NCI-H2107 treated with DMSO at 0.1 percent for 48 hours (cell line): ENCODE measurements at regions not wholly inside any gene's neighbourhood (a gene's known extent, or its start where the extent isn't known, plus 50 kb on each side); places are given as distances from the start of the nearest gene placed in this dataset.
"Not testable (repeated sequence)": the region's sequence is repeated elsewhere in the genome, so short reads cannot be mapped to it uniquely, and the experiment has no call there.

Experiments used
- DNase-seq: peaks from one replicate; lab custom pipeline; 2025; ENCODE audit not compliant: unreplicated experiment; lab: John Stamatoyannopoulos, UW

DNA sequence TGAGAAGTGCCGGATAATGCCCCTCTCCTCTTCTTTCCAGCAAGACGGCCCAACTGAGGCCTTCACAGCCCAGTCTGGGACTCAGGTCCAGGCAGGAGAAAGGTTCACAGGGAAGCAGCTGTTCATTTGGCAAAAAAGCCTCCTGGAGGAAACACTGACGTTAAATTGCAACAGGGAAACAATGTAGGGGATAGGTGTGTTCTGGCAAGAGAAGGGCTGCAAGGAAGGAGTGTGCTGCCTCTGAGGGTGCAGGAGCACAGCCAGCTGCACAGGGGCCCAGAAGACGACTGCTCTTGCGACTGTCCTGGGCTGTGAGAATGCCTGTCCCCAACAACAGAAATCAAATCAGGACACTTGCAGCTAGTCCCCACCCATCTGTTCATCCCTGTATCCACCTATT lies 70.6 kb upstream of the PMEPA1 start:
- DNase-seq, result no peak

DNA sequence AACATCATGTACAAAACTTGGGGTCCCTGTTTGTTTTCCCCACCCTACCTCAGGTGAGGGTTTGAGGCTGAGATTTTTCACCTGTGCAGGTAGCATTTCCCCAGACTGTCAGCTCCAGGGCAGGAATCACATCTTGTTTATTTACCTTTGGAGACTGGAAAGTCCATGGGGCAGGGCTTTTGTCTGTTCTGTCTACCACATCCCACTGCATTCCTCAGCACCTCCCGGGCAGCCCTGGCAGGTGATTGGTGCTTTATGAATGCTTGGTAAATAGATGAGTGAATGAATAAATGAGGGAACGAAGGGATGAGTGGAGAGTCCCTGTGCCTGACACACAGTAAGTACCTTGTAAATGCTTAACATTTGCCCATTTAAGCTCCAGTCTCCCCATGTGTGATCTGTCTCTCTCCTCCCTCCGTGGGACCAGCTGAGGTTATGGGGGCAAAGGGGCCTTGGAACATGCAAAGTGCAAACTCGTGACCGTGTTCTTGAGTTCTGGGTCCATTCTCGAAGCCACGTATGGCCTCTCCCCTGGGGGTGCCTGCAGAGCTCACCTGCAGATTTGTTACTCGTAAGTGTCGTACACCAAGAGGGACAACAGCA lies 69.7 kb upstream of the PMEPA1 start:
- no peak for DNase-seq

- no peak for DNase-seq
Measured at GRCh38 chr20:57777911-57778310, 68.1 kb upstream of the PMEPA1 start.

- no peak for DNase-seq
Measured at GRCh38 chr20:57774951-57775350, 65.1 kb upstream of the PMEPA1 start.

DNA sequence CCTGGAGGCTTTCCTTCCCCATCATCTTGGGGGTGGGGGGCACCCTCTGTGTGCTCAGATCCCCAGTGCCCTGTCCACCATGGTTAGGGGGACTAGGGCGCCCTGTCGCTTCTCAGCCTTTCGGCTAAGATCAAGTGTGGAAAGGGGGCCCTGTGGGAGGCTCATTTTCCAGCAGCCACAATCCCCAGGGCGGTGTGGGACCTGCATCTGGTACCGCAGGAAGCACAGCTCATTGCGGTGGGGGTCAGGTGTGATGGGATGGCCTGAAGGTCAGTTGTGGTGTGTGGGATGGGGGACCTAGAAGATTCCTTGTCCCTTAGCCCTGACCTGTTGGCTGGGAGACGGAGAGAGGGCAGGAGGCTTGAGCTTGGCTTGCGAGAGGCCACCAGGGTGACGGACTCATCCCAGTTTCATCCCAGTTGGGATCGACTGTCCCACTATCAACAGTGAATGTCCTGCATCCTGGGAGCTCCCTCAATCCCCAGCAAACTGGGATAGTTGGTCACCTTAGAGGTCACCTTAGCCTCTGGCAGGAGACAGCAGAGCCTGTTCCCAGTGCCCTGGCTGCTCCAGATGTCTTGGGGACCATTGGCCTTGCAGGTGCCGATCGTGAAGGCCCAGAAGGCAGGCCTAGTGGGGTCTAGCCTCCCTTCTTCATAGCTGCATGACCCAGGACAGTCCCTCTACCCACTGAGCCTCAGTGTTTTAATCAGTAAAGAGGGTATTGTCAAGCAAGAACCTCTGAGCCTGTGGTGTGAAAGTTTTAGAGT lies 64.5 kb upstream of the PMEPA1 start:
- DNase-seq, result no peak

DNA sequence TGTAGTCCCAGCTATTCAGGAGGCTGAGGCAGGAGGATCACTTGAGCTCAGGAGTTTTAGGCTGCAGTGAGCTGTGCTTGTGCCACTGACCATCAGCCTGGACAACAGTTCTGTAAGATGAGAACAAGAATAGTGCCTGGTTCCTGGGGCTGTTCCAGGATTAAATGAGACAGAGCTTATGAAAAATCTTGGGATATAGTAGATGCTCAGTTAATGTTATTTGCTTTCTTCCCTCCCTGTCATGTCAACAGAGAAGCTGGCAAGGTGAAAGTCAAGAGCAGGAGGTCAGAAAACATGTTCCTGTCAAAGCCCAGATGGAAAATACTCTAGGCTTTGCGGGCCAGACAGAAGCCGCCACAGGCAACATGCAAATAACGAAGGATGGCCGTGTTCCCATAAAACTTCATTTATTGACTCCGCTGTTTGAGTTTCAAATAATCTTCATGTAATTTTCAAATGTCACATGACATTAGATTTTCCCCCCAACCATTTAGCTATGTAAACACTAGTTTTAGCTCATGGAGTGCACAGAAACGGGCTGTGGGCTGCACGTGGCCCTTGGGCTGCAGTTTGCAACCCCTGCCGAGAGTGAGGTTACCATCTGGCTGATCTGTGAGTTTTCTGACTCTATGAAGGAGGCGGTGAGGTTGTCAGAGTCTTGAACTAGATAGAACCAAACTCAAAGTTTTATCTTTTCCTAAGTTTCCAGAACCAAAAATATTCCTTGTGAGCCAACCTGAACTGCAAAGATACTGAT lies 63.4 kb upstream of the PMEPA1 start:
- DNase-seq, result no peak

DNA sequence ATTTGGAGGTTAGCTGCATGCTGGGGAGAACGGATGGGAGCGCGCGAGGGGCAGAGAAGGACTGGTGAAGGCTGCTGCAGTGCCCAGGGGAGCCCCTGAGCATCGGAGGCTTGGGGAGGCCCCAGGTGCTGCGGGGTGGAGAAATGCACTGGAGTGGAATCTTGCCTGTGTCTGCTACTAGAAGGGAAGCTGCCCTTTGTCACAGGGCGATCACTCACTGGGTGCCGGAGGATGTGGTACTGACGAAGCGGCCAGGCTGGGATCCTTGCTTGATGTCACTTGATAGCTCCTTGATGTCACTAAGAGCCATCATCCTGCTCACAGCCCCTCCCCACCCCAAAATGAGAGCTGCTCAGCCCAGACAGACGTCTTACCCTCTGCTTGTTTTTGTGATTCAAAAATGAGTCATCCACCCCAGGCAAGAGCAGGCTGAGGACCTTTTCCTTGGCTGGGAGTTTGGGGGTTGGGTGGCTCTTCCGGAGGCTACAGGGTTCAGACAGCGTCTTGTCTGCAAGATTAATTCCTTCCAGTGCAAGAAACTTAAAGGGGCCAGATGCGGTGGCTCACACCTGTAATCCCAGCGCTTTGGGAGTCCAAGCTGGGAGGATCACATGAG lies 62.6 kb upstream of the PMEPA1 start:
- DNase-seq, result no peak

DNA sequence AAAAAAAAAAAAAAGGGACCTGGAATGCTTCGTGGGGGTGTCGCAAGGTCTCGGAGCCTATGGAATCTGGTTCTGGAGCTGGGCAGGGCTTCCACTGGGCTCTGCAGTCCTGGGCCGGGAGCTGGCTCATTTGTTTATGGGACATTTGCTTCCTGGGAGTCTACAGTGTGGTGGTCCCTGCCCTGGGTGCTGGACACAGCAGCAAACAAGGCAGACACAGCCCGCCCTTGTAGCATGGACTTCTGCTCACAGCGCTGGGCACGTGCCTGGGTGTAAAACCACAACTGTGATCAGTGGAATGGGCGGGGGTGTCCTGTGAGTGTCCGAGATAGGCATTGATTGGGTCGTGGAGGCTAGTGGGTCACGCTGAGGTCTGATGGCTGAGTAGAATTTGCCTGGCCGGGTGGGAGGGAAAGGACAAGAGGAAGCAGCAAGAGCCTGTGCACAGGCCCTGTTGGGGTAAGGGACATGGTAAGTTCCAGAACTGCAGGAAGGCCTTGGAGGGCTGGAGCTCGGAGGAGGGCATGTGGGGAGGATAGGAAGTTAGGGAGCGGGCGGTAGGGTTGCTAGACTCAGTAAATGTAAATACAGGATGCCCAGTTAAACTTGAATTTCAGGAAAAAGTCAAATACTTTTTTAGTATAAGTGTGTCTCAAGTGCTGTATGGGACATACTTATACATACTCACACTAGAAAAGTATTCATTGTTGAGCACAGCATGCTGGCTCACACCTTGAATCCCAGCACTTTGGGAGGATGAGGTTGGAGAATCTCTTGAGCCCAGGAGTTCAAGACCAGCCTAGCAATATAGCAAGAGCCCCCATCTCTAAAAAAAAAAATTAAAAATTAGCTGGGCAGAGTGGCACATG lies 61.3 kb upstream of the PMEPA1 start:
- no peak for DNase-seq

GRCh38 chr20:57770401-57770800 lies 60.6 kb upstream of the PMEPA1 start:
- DNase-seq, result not testable (repeated sequence)

DNA sequence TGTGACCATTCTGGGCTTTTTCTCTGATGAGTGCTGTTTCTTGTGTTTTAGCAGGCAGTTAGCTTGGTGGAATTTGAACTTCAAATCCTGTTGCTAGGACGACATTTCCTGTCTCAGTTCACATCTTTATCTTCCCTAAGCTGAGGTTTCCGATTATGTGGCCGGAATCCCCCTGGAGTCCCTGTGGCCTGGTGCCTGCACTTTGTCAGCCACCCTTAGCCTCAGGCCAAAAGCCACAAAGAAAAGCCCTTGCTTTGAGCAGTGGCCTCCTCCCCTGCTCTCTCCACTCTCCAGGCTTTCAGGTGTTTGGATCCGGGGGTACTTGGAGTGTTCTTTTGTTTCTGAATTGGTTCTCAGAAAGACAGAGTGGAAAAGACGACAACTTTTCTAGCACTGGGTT lies 59.9 kb upstream of the PMEPA1 start:
- no peak for DNase-seq

DNA sequence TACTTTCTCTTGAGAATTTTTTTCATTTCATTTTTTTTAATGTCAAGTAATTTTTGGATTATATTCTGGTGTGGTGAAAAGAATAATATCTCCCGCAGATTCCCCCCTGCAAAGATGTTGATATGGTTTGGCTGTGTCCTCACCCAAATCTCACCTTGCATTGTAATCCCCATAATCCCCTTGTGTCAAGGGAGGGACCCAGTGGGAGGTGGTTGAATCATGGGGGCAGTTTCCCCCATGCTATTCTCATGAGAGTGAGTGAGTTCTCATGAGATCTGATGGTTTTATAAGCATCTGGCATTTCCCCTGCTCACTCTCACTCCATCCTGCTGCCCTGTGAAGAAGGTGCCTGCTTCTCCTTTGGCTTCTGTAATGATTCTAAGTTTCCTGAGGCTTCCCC lies 58.7 kb upstream of the PMEPA1 start:
- DNase-seq, result no peak

- DNase-seq, result no peak
Measured at GRCh38 chr20:57767441-57767840, 57.6 kb upstream of the PMEPA1 start.

DNA sequence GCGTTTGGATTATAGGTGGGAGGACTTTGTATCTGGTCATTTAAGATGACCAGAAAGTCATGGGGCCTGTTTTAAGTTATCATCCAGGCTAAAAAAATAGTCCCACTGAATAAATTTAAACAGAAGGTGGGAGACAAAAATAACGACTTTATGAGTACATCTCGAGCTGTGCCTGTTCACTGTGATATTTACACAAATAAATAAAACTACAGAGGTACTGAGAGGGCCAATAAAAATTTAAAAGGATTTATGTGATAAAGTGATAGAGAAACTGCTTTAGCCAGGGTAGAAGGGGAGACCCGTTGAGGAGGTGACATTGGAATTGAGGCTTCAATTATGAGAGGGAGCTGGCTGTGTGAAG lies 53.4 kb upstream of the PMEPA1 start:
- DNase-seq, result no peak

GRCh38 chr20:57762531-57763234 lies 52.9 kb upstream of the PMEPA1 start:
- DNase-seq, result no peak

GRCh38 chr20:57761413-57761734 lies 51.6 kb upstream of the PMEPA1 start:
- no peak for DNase-seq

DNA sequence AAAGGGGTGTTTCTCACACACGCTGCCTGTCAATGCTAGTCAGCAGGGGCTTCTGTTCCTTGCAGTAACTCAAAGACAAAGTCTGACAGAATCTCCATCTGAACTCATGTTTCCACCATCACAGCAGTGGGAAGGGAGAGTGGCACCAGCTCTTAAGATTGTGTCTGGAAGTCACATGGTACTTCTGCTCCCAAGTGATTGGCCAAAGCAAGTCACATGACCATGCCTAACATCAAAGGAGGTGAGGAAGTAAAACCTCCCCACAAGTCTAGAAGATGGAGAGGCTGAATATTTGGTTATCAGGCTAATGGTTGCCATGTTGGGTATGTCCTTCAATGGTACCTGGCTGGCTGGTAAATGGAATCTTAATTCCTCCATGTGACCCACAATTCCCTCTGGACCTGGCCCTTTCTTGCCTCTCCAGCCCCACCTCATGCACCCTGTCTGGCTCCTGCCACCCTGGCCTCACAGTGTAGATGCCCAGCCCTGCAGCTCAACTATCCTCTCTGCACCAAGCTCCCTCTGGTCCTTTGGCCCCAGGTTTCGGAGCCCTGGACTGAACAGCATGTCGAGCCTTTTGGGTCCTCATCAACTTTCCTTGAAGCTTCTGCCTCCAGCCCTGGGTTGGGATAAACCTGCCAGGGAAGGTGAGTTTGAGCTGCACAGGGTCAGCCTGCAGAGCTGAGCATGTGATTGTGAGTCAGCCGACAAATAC lies 51.0 kb upstream of the PMEPA1 start:
- no peak for DNase-seq

DNA sequence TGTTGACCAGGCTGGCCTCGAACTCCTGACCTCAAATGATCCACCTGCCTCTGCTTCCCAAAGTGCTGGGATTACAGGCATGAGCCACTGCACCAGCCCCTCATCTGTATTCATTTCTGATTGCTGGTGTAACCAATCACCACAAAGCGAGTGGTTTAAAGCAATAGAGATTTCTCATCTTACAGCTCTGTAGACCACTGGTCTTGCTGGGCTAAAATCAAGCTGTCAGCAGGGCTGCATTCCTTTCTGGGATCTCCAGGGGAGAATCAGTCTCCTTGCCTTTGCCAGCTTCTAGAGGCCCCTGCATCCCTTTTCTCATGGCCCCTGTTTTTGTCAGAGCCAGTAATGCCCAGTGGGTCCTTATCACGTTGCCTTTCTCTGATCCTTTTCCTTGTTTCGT lies 49.9 kb upstream of the PMEPA1 start:
- no peak for DNase-seq
